Ishikawa (cell line): ENCODE measurements at regions not wholly inside any gene's neighbourhood (a gene's known extent, or its start where the extent isn't known, plus 50 kb on each side); places are given as distances from the start of the nearest gene placed in this dataset.

Experiments used
- CEBPB ChIP-seq: IDR thresholded peaks from 2 replicates; pipeline ENCODE4 v1.6.1; 2012
- EP300 ChIP-seq: IDR thresholded peaks from 2 replicates; pipeline ENCODE4 v1.6.1; 2012; ENCODE audit warnings: borderline replicate concordance
- MAX ChIP-seq: IDR thresholded peaks from 2 replicates; pipeline ENCODE4 v1.6.1; 2012
- NFIC ChIP-seq: IDR thresholded peaks from 2 replicates; pipeline ENCODE4 v1.6.1; 2012
- RAD21 ChIP-seq: IDR thresholded peaks from 2 replicates; pipeline ENCODE4 v1.6.1; 2012; ENCODE audit warnings: low read depth
- REST ChIP-seq: IDR thresholded peaks from 2 replicates; pipeline ENCODE4 v1.6.1; 2012; ENCODE audit warnings: low read depth, mild to moderate bottlenecking
- TAF1 ChIP-seq: IDR thresholded peaks from 2 replicates; pipeline ENCODE4 v1.6.1; 2012; ENCODE audit warnings: low read depth, mild to moderate bottlenecking
- TEAD4 ChIP-seq: IDR thresholded peaks from 2 replicates; pipeline ENCODE4 v1.6.1; 2012
- YY1 ChIP-seq: IDR thresholded peaks from 2 replicates; pipeline ENCODE4 v1.6.1; 2012; ENCODE audit warnings: low read depth
- TF ChIP-seq, protein P1 (sequence below): IDR thresholded peaks from 2 replicates; pipeline ENCODE4 v1.6.1; 2012

GRCh38 chr2:228378696-228379425 is 197.4 kb upstream of the SPHKAP start:
- no peak for TF ChIP-seq MAX
- TF ChIP-seq, protein P1, sequence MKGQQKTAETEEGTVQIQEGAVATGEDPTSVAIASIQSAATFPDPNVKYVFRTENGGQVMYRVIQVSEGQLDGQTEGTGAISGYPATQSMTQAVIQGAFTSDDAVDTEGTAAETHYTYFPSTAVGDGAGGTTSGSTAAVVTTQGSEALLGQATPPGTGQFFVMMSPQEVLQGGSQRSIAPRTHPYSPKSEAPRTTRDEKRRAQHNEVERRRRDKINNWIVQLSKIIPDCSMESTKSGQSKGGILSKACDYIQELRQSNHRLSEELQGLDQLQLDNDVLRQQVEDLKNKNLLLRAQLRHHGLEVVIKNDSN, result no peak
- TF ChIP-seq RAD21, result no peak
- TF ChIP-seq REST, result no peak
- no peak for TF ChIP-seq EP300
- no peak for TF ChIP-seq CEBPB
- no peak for TF ChIP-seq NFIC
- no peak for TF ChIP-seq TAF1
- no peak for TF ChIP-seq TEAD4
- TF ChIP-seq YY1, result no peak
